Kidney epithelial cell (primary cell): ENCODE measurements at regions not wholly inside any gene's neighbourhood (a gene's known extent, or its start where the extent isn't known, plus 50 kb on each side); places are given as distances from the start of the nearest gene placed in this dataset.
A peak's percentile ranks its signal among the peaks of the same experiment; 100 is the strongest.

ENCODE experiments used
- DNase-seq: peaks from one replicate; pipeline ENCODE4 v3.0.0-alpha.2; 2010; ENCODE audit warnings: low read depth
- H3K27me3 ChIP-seq: 2 replicates; pipeline ENCODE4 v1.6.0; 2011; ENCODE audit warnings: low read length; ENCODE audit not compliant: control insufficient read depth, insufficient read depth
- H3K36me3 ChIP-seq: 2 replicates; pipeline ENCODE4 v1.5.1; 2011; ENCODE audit warnings: low read length; ENCODE audit not compliant: control insufficient read depth, insufficient read depth
- H3K4me3 ChIP-seq: 2 replicates; pipeline ENCODE4 v1.5.1; 2011; ENCODE audit warnings: low read depth, mild to moderate bottlenecking, control low read depth, low read length
- TF ChIP-seq, protein P1 (sequence below): IDR thresholded peaks from 2 replicates; pipeline ENCODE4 v1.5.1; 2011; ENCODE audit warnings: mild to moderate bottlenecking, moderate library complexity, low read length, control low read depth, inconsistent platforms; ENCODE audit not compliant: insufficient read depth, poor library complexity, severe bottlenecking

DNA sequence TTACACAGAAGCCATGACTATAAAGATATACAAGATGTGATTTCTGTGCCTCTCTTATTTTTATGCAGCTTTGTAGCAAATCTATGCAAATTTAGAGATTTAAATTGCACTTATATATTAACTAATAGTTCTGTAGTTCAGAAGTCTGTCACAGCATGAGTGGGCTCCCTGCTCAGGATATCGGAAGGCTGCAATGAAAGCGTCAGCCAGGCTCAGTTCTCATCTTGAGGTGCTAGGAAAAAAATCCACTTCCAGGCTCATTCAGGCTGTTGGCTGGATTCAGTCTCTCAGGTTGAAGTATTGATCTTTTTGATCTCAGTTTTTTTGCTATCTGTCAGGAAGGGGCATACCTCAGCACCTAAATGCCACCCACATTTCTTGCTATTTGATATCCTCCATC is 487.4 kb upstream of the DEPDC1 start:
- Histone ChIP-seq H3K36me3 (no peaks in the 10 kb centered on the region), H3K27me3 (no peaks in the 10 kb centered on the region), H3K4me3 (no peak overlapping the region)
- DNase-seq = no peak
- TF ChIP-seq, protein P1, sequence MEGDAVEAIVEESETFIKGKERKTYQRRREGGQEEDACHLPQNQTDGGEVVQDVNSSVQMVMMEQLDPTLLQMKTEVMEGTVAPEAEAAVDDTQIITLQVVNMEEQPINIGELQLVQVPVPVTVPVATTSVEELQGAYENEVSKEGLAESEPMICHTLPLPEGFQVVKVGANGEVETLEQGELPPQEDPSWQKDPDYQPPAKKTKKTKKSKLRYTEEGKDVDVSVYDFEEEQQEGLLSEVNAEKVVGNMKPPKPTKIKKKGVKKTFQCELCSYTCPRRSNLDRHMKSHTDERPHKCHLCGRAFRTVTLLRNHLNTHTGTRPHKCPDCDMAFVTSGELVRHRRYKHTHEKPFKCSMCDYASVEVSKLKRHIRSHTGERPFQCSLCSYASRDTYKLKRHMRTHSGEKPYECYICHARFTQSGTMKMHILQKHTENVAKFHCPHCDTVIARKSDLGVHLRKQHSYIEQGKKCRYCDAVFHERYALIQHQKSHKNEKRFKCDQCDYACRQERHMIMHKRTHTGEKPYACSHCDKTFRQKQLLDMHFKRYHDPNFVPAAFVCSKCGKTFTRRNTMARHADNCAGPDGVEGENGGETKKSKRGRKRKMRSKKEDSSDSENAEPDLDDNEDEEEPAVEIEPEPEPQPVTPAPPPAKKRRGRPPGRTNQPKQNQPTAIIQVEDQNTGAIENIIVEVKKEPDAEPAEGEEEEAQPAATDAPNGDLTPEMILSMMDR = no peak

DNA sequence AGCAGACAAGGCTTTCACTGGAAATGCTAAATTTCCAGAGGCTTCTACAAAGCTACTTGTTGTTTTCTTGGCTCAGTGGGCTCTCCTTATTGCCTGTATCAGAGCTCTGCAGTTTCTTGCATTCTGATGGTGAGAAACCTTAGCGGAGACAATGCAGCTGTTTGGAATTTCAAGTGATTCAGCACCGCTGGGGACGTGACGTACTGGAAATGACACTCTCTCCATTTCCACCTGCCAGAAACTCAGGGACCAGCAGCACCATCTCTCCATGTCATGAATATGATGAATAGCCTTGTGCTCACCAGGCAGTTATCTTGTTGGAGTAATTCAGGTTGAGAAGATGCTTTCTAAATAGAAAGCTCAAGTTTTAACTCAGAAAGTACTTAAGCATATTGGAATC is 497.2 kb upstream of the DEPDC1 start:
- TF ChIP-seq, protein P1 = no peak
- no peaks in the 10 kb centered on the region for H3K27me3 ChIP-seq
- no peaks in the 10 kb centered on the region for H3K36me3 ChIP-seq
- no peak for DNase-seq
- H3K4me3 ChIP-seq = no peak overlapping the region

DNA sequence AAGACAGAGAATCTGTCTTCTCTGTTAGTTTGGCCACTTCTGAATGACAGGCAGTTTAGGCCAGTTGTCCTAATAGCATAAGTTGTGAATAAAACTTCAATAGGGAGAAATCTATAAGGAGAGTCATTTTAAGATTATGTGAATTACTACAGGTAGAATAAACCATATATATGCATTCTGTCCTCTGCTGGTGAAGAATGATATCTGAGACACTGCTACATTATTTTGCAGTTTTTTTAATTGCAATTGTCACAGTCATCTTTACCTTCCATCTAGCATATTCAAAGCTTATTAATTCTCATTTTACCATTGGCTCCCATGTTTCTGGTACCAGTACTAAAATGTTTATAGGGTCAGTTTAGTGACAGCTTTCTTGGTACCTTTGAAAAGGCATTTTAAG is 519.6 kb upstream of the DEPDC1 start:
- Histone ChIP-seq H3K36me3 (no peaks in the 10 kb centered on the region), H3K27me3 (no peaks in the 10 kb centered on the region), H3K4me3 (no peak overlapping the region)
- TF ChIP-seq, protein P1 = peak; percentile 9
- no peak for DNase-seq

DNA sequence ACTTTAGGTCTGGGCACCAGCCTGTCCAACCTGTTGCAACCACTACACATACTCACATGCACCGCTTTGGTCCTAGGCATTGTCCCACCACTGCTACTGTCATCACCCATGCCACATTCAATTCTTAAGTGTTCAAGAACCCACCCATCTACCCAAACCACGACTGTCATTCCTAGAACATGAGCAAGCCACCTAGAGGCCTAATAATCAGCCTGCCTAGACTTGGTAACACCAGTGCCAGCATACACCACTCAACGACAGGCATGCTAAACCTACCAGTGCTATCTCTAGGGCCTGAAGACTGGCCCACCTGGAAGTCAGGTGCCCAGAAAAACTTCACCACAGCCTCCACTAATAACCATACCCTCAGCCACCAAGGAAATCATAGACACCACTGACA is 532.8 kb upstream of the DEPDC1 start:
- TF ChIP-seq, protein P1 = no peak
- H3K4me3 ChIP-seq = no peak overlapping the region
- no peaks in the 10 kb centered on the region for H3K36me3 ChIP-seq
- H3K27me3 ChIP-seq = no peaks in the 10 kb centered on the region
- no peak for DNase-seq

DNA sequence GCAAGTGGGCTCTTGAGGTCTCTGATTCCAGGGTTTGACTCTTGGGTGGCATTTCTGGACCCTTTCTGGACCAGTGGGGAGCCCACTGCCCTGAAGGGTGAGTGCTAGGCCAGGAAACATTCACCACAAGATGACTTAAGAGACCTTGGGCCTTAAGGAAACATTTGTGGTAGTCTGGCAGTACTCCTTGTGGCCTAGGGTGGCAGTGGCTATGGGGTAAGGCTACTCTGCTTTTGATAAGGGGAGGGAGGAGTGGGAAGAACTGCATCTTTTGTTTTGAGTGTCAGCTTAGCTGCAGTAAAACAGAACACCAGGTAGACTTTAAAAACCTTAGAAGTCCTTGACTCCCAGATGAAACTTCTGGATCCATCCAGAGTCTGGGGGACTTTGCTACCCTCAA is 529.3 kb upstream of the LRRC7 start:
- Histone ChIP-seq H3K27me3 (no peaks in the 10 kb centered on the region), H3K36me3 (no peaks in the 10 kb centered on the region), H3K4me3 (no peak overlapping the region)
- TF ChIP-seq, protein P1 = no peak
- DNase-seq = no peak

DNA sequence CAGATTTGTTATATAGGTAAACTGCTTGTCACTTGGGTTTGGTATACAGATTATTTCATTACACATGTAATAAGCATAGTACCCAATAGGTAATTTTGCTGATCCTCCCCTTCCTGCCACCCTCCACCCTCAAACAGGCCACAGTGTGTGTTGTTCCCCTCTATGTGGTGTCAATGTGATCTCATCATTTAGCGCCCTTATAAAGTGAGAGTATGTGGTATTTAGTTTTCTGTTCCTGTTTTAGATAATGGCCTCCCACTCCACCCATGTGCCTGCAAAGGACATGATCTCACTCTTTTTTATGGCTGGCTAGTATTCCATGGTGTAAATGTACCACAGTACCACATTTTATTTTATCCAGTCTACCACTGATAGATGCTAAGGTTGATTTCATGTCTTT is 522.1 kb upstream of the LRRC7 start:
- Histone ChIP-seq H3K36me3 (no peaks in the 10 kb centered on the region), H3K27me3 (no peaks in the 10 kb centered on the region), H3K4me3 (no peak overlapping the region)
- TF ChIP-seq, protein P1 = no peak
- DNase-seq = no peak
